ENCODE measurements at regions not wholly inside any gene's neighbourhood (a gene's known extent, or its start where the extent isn't known, plus 50 kb on each side); places are given as distances from the start of the nearest gene placed in this dataset.

DNA sequence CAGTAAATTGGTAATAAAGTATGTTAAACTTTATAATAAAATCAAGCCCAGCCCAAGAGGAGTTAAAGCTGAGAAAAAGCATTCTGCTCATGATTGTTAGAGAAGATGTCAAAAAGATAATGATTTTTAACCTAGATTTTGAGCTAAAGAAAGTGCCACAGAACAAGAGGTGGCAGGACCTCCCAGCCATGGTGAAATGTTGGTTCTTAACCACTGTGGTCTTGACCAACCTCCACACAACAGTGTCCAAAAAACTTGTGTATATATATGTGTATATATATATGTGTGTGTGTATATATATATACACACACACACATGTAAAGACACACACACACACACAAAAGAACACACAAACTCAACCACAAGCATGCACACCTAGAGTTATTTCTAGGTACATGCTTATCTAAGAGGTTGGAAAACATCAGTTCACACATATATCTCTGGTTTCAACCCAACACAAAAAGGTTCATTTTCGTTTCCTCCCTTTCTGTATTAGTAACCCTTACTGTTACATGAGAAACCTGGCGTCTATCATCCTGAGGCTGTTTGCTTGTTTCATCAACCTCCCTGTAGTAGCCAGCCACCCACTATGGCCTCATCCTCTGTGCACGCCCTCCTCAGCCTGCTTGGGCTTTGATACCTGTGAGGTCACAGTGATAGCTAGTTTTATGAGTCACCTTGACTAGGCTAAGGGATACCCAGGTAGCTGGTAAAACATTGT is 631.8 kb upstream of the ID2 start:
- DNase-seq (ENCODE audit: low read depth): no peak

DNA sequence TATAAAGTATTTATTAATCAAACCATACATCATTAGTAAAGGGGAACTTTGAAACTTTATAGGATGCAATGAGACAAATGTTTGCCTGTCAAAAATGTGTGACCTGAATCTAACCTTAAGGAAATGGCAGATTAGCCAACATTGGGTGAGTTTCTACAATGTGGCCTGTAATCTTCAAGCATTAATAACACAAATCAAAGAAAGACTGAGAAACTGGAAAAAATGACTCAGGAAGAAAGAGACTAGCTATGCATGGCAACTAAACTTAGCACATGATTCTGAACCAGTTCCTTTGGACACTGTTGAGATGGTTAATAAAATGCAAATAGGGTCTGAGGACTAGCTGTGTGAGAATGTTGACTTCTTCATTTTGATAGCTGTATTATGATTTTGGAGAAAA is 628.6 kb upstream of the ID2 start:
- DNase-seq (ENCODE audit: low read depth): no peak

DNA sequence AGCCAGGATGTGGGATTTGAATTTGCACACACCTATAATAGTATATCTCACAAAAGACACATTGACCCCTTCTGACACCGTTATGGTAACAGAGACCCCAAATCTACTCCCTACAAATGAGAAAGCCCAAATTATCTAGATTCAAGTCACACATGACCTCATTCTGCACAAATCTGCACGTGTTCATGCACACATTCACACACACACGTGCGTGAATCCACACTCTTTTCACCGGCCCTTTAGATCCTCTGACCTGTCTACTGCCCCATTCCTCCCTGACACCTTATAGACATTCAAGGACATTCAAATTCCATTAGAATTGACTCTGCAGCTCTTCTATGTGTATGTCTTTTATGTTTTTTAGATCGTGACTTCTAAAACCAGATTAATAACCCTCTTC is 627.8 kb upstream of the ID2 start:
- DNase-seq (ENCODE audit: low read depth): no peak

- no peak for DNase-seq (ENCODE audit: low read depth)
Observed at GRCh38 chr2:8058652-8059051, 623.2 kb upstream of the ID2 start.

- DNase-seq (ENCODE audit: low read depth): no peak
Observed at GRCh38 chr2:8059255-8059654, 622.6 kb upstream of the ID2 start.

DNA sequence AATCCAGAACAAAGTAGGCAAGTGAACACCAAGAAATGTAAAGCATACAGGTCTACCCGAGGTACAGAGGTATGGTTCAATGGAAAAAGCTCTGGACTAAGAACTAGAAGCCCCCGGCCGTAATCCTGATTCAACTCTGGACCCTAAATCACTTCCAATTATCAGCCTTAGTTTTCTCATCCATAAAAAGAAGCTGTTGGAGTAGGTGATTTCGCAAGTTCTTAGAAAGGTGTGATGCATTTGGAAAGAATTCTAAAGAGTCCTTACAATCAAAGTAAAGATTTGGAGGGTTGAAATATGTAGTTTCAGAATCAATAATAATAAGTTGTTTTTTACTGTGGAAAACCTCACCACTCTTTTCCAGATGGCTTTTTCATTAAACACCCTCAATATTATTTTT is 622.1 kb upstream of the ID2 start:
- no peak for DNase-seq (ENCODE audit: low read depth)

- no peak for DNase-seq (ENCODE audit: low read depth)
Observed at GRCh38 chr2:8061219-8061618, 620.6 kb upstream of the ID2 start.

GRCh38 chr2:8064603-8065002 is 617.3 kb upstream of the ID2 start:
- DNase-seq (ENCODE audit: low read depth): no peak

DNA sequence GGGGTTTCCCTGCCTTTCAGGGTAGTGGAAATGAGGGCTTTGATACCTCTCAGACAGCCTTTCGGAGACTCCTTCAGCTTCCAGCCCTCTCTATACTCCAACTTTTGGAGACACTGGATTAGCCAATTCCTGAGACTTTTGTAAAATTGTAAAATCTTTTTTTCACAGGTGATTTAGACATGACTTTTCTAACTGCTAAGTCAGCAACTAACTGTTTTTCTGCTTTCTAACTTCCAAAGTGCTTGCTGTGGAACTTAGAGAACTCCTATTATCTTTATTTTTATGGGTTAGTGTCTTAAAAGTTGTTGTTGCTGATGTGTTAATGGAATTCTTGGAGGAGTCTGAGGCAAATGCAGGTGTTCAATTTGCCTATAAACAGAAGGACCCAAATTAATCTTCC is 616.7 kb upstream of the ID2 start:
- no peak for DNase-seq (ENCODE audit: low read depth)

DNA sequence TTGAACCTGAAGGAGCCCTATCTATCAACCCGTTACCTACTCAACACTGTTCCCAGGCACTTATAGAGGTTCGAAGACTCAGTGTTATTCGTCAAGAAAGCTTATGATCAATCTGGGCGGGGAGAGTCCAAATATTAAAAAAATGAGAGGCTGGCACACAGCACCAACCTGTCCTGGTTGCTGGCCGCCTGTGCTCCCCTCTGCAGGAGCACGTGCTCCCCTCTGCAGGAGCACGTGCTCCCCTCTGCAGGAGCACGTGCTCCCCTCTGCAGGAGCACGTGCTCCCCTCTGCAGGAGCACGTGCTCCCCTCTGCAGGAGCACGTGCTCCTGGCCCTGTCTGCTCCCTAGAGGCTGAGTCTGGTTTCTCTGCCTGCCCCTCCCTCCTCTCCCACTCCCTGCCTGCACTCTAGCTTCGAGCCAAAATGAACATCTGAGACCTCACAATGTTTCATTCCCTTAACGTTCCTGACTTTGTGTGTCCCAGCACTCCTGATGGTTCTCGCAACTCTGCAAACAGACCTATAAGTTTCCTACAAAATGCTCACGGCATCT is 614.0 kb upstream of the ID2 start:
- no peak for DNase-seq (ENCODE audit: low read depth)

GRCh38 chr2:8072907-8073306 is 608.9 kb upstream of the ID2 start:
- DNase-seq (ENCODE audit: low read depth): no peak

DNA sequence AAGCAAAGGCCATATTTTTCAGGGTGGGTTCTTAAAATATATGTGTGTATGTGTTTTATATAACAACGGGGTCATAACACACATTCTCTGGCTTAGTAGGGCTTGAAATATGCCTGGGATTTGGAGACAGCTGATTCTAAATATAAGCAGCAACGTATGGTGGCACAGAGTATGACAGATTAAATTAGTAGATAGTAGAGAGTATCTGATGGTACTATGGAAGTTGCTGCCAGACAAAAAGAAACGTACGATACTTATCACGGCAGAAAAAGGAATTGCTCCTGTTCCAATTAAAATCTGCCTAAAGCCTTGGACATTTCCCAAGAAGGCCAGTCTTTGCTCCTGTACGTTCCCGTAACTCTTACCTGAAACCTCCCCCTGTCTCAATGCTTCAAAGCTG is 607.9 kb upstream of the ID2 start:
- no peak for DNase-seq (ENCODE audit: low read depth)

DNA sequence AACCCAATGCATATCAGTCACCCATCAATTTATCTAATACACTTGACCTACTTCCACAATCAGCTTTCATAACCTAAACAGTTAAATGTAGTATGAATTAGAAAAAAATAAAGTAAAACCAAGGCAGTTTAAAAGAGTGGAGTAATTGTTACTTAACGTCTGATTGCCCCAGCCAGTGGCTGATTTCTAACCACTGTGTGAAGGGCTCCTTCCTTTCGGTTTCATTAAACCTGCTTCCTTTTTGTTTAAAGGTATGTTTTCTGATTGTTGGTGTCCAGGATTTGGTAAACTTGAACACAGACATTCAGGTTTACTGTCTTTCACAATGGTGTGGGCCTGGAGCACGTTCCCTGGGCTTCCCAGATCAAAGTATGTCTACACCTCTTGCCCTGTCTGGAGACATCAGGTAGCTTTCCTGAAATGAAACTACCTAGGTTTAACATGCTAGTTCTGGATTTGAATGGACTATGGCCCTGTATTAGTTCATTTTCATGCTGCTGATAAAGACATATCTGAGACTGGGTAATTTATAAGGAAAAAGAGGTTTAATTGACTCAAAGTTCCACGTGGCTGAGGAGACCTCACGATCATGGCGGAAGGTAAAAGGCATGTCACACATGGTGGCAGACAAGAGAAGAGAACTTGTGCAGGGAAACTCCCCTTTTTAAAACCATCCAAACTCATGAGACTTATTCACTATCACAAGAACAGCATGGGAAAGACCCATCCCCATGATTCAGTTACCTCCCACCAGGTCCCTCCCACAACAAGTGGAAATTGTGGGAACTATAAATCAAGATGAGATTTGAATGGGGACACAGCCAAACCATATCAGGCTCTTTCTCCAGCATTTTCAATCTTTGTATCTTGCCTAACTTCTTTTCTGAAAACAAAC is 605.2 kb upstream of the ID2 start:
- DNase-seq (ENCODE audit: low read depth): no peak

GRCh38 chr2:8078705-8079104 is 603.2 kb upstream of the ID2 start:
- DNase-seq (ENCODE audit: low read depth): no peak

DNA sequence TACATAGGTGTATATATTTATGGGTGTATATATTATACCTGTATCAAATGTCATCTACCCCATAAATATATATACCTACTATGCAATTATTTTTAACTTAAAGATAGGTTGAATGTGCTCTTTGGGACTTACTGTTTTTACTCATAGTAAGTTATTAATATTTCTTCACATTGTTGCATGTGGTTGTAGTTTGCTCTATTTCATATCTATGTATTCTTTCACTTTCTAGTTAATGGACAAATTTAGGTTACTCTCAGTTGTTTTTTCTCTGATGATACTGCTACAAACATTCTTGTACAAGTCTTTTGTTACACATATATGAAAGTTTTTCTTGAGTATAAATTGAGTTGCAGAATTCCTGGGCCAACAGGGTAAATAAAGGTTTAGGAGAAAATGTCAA is 601.8 kb upstream of the ID2 start:
- DNase-seq (ENCODE audit: low read depth): no peak

GRCh38 chr2:8081130-8081529 is 600.7 kb upstream of the ID2 start:
- DNase-seq (ENCODE audit: low read depth): no peak

GRCh38 chr2:8082840-8083239 is 599.0 kb upstream of the ID2 start:
- no peak for DNase-seq (ENCODE audit: low read depth)

GRCh38 chr2:8086357-8086756 is 595.5 kb upstream of the ID2 start:
- no peak for DNase-seq (ENCODE audit: low read depth)

- DNase-seq (ENCODE audit: low read depth): no peak
Observed at GRCh38 chr2:8086796-8087479, 594.9 kb upstream of the ID2 start.

GRCh38 chr2:8087480-8087840 is 594.4 kb upstream of the ID2 start:
- no peak for DNase-seq (ENCODE audit: low read depth)

DNA sequence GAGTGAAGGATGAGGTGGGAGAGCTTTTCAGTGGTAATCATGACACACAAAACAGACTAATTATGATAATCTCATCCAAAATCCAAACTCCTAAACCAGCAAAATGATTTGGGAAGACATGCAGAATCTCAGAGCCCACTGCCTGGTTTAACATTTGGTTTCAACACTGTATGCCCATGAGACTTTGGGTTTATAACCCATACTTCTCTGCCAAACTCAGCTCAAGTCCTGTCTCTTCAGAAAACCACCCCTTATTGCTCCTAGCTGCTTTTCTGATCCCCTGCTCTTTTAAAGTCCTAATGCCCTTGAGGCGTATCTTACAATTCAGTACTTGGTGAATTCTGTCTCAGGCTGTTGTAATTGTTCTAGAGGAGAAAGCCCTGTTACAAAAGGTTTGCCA is 593.0 kb upstream of the ID2 start:
- DNase-seq (ENCODE audit: low read depth): no peak

GRCh38 chr2:8089596-8089995 is 592.3 kb upstream of the ID2 start:
- no peak for DNase-seq (ENCODE audit: low read depth)

Measured in CMK (cell line).